Head of caudate nucleus (tissue), 42 donors: ENCODE measurements at regions not wholly inside any gene's neighbourhood (a gene's known extent, or its start where the extent isn't known, plus 50 kb on each side); places are given as distances from the start of the nearest gene placed in this dataset.
A peak's percentile ranks its signal among the peaks of the same experiment; 100 is the strongest.
"Not testable (repeated sequence)": the region's sequence is repeated elsewhere in the genome, so short reads cannot be mapped to it uniquely, and the experiment has no call there.

Source experiments
- DNase-seq, 42 donors: peaks; one replicate each; pipeline versions ENCODE4 v3.0.0 to v3.0.0-alpha.2; 2020 to 2021; ENCODE audit warnings: mixed read lengths in 7 of 42
- intact Hi-C: fragments of 100-400 bp; cut with DNase I; formaldehyde crosslinking; loops from one replicate; pipeline ENCODE4 v1.15.0; 2022

GRCh38 chr4:126599746-126600145 lies 1033.0 kb upstream of the INTU start:
- intact Hi-C loops, result no loop called here

DNA sequence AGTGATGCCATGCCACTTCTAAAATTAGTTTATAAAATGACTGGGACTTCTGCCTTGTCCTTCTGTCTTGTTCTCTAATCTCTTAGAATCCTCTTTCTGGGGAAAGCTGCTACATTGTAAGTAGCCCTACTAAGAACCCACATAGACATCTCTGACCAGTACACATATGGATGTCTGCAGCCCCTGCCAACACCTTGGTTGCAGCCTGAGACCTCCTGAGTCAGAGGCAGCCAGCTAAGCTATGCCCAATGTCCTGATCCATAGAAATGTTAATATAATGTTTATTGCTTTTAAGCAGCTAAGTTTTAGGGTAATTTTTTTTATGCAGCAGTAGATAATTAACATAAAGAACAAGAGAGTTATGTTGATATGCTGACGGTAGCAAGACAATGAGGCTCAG lies 1029.5 kb upstream of the INTU start:
- DNase-seq, result no peak
- intact Hi-C loops, result no loop called here

More at GRCh38 chr4:126599746-126600145, 1033.0 kb upstream of the INTU start:
- no peak for DNase-seq

GRCh38 chr4:126603825-126604224 lies 1028.9 kb upstream of the INTU start:
- no peak for DNase-seq
- intact Hi-C loops, result no loop called here

GRCh38 chr4:126604268-126604867 lies 1028.4 kb upstream of the INTU start:
- DNase-seq, result peak in 25 of 42 donors; percentile 10 to 72 (median 39)
- intact Hi-C loops, result no loop called here

DNA sequence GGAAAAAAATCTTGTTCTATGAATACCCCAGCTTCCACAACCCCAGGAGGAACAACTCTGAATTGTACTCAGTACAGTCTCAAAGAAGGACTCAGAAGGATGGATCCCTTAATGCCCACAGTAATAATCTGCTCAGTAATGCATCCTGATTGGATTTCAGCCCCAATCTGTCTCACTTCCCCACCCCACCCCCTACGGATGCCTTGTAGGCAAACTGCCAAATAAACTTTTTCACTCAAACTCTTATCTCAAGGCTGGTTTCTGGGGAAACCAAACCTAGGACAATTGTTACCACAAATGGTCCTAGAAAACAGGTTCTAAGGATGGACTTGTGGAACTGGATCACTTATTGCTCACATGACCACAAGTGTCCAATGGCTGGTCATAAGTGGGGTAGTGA lies 1021.8 kb upstream of the INTU start:
- intact Hi-C loops, result no loop called here
- DNase-seq, result no peak

- intact Hi-C loops, result no loop called here
- no peak for DNase-seq
These were observed 1020.9 kb upstream of the INTU start for GRCh38 chr4:126611900-126612299.

GRCh38 chr4:126614356-126614855 lies 1018.4 kb upstream of the INTU start:
- no peak for DNase-seq
- intact Hi-C loops, result no loop called here

GRCh38 chr4:126616795-126617194 lies 1016.0 kb upstream of the INTU start:
- intact Hi-C loops, result no loop called here
- DNase-seq, result no peak

- no peak for DNase-seq
- intact Hi-C loops, result no loop called here
These were observed 1005.5 kb upstream of the INTU start for GRCh38 chr4:126627255-126627654.

DNA sequence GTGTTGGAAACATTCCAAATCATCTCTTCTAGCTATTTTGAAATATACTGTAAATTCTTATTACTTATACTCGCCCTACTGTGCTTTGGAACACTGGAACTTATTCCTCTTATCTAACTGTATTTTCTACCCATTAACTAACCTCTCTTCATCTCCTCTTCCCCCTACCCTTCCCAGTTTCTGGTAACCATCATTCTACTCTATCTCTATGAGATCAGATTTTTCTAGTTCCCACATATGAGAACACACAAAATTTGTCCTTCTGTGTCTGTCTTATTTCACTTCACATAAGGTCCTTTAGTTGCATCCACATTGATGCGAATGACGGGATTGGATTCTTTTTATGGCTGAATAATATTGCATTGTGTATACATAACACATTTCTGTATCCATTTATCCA lies 1003.8 kb upstream of the INTU start:
- intact Hi-C loops, result no loop called here
- no peak for DNase-seq

- intact Hi-C loops, result no loop called here
- DNase-seq, result no peak
These were observed 1002.5 kb upstream of the INTU start for GRCh38 chr4:126630230-126630629.

DNA sequence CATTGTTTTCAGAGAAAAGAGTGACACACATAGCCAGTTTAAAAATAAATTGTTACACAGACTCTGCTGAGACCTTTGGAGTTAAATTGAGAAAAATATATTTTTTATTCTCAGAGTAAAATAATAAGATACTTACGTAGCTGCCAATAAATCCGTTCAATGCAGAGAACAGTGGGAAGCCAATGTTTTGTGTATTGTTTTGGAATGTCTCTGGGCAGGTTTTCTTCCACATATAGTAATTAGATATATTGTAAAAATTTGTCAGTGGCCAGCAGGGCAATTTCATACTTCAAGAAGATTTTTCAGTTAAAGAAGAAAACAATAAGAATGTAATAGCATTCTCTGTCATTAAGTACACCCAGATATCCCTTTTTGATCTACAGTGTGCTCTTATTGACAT lies 999.5 kb upstream of the INTU start:
- no peak for DNase-seq
- intact Hi-C loops, result no loop called here

DNA sequence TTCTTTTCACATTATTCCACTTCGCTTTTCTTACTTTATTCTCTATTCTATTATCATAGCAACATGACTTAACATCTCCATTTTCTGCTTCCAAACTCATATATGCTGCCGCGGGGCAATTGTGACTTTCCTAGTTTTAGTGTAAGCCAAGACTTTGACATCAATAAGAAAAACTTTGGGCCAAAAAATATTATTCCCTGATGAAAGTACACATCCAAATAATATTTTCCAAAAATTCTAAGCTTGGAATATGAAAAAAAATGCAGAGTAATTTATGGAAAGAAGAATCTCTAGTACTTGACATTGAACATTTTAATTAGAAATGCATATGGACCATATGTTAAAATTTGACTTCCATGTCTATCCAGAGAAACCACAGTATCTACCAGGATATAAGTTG lies 995.1 kb upstream of the INTU start:
- DNase-seq, result no peak

GRCh38 chr4:126647320-126647719 lies 985.4 kb upstream of the INTU start:
- DNase-seq, result no peak
- intact Hi-C loops, result no loop called here

More for the DNA sequence above, 995.1 kb upstream of the INTU start:
- intact Hi-C loops, result no loop called here

GRCh38 chr4:126647756-126648397 lies 984.9 kb upstream of the INTU start:
- intact Hi-C loops, result no loop called here
- DNase-seq, result no peak

- DNase-seq, result no peak
- intact Hi-C loops, result no loop called here
These were observed 974.3 kb upstream of the INTU start for GRCh38 chr4:126658411-126658810.

- no peak for DNase-seq
- intact Hi-C loops, result no loop called here
These were observed 971.6 kb upstream of the INTU start for GRCh38 chr4:126661194-126661593.

- no peak for DNase-seq
- intact Hi-C loops, result no loop called here
These were observed 967.9 kb upstream of the INTU start for GRCh38 chr4:126664839-126665238.

DNA sequence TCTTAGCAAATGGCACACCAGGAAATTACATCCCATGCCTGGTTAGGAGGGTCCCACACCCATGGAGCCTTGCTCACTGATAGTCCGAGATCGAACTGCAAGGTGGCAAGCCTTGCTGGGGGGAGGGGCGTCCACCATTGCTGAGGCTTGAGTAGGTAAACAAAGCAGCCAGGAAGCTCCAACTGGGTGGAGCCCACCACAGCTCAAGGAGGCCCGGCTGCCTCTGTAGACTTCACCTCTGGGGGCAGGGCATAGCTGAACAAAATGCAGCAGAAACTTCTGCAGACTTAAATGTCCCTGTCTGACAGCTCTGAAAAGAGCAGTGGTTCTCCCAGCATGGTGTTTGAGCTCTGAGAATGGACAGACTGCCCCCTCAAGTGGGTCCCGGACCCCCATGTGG lies 962.7 kb upstream of the INTU start:
- intact Hi-C loops, DNase-seq: not testable (repeated sequence)

- intact Hi-C loops, result no loop called here
- DNase-seq, result no peak
These were observed 954.1 kb upstream of the INTU start for GRCh38 chr4:126678618-126679017.

DNA sequence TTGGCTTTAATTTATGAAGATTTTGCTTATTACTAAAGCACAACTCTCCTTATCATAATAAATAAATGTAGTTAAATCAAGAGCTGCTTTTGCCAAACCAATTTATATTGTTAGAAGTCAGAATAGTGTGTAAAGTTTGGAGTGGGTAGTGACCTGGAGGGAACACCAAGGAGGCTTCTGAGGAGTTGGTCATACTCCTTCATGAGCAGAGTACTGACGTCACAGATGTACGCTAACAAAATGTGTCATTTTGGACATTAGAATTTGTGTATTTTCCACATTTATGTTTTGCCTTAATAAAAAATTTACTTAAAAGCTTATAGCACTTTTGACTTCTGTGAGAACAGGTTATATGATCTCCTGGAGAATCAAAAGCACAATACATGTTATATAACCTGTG lies 953.5 kb upstream of the INTU start:
- intact Hi-C loops, result no loop called here
- DNase-seq, result no peak
